Esophagus muscularis mucosa (tissue), 4 donors: ENCODE measurements at regions not wholly inside any gene's neighbourhood (a gene's known extent, or its start where the extent isn't known, plus 50 kb on each side); places are given as distances from the start of the nearest gene placed in this dataset.

Experiments used
- DNase-seq: peaks from one replicate; pipeline ENCODE4 v3.0.0-alpha.2; 2017; ENCODE audit errors: extremely low spot score
- H3K27ac ChIP-seq, 4 donors: fragments of 200-600 bp; sonication (generic); replicated peaks in 1 of 4; 1 replicate in 3 of 4; 2 replicates in 1 of 4; pipeline ENCODE4 v1.5.1; 2016 to 2019; ENCODE audit warnings: mild to moderate bottlenecking in 1 of 4
- H3K27me3 ChIP-seq, 4 donors: fragments of 200-600 bp; sonication (generic); one replicate each; pipeline versions ENCODE4 v1.5.1 to v1.6.0; 2016 to 2019
- H3K36me3 ChIP-seq, 4 donors: fragments of 200-600 bp; sonication (generic); one replicate each; pipeline ENCODE4 v1.5.1; 2016 to 2019
- H3K4me1 ChIP-seq, 4 donors: fragments of 200-600 bp; sonication (generic); one replicate each; pipeline ENCODE4 v1.5.1; 2016 to 2019
- H3K4me3 ChIP-seq, 4 donors: fragments of 200-600 bp; sonication (generic); 1 replicate in 2 of 4; 2 replicates in 2 of 4; pipeline ENCODE4 v1.5.1; 2016 to 2019; ENCODE audit warnings: mild to moderate bottlenecking in 4 of 4, moderate library complexity in 1 of 4
- H3K9me3 ChIP-seq, 4 donors: fragments of 200-600 bp; sonication (generic); 1 replicate in 3 of 4; 2 replicates in 1 of 4; pipeline ENCODE4 v1.5.1; 2016 to 2019
- EP300 ChIP-seq: sonication (generic); formaldehyde crosslinking; IDR thresholded peaks from one replicate; pipeline ENCODE4 v1.6.1; 2017; ENCODE audit warnings: antibody characterized with exemption
- POLR2A ChIP-seq: fragments of 450-650 bp; IDR thresholded peaks from one replicate; pipeline ENCODE4 v1.6.1; 2017; ENCODE audit warnings: antibody characterized with exemption, moderate library complexity, mild to moderate bottlenecking, low read depth
- POLR2AphosphoS5 ChIP-seq, 2 donors: sonication (generic); formaldehyde crosslinking; IDR thresholded peaks; one replicate each; pipeline ENCODE4 v1.6.1; 2017; ENCODE audit warnings: antibody characterized with exemption in 2 of 2
- WGBS: methylation state at CpG from one replicate; pipeline ENCODE4 v1.1.5; 2018; 5-methylcytosine and 5-hydroxymethylcytosine counted together
- intact Hi-C: fragments of 100-400 bp; cut with DNase I; formaldehyde crosslinking; loops from one replicate; pipeline ENCODE4 v1.15.1; 2023
- TF ChIP-seq, protein P1 (sequence below), 3 experiments: fragments of 200-600 bp in 2 of 3; fragments of 450-650 bp in 1 of 3; sonication (generic) in 2 of 3; IDR thresholded peaks; one replicate each; pipeline ENCODE4 v1.5.1; 2017 to 2019; ENCODE audit warnings: antibody characterized with exemption in 3 of 3, mild to moderate bottlenecking in 2 of 3, moderate library complexity in 1 of 3

DNA sequence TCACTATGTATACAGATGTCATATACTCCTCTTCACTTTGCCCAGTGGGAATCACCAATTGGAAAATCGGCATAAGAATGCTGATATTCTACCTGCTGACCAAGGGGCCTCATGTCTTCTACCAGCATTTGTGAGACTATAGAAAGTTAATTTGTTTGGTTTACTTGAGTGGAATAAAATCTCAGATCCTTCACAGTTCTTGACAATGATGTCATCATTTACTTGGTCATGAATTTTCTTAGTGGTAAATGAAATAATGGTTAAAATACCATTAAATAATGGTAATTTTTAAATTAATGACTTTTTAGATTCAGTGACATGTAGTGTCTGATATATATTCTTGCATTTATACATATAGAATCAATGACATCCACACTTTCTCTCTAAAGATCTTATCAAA lies 1052.6 kb downstream of the ADGRL3 start:
- H3K27ac ChIP-seq, result no peak overlapping the region
- H3K27me3 ChIP-seq, result no peaks in the 10 kb centered on the region
- no peak overlapping the region for H3K4me3 ChIP-seq
- intact Hi-C loops, result no loop called here
- H3K36me3 ChIP-seq, result no peaks in the 10 kb centered on the region
- H3K9me3 ChIP-seq, result no peaks in the 10 kb centered on the region
- TF ChIP-seq, protein P1, sequence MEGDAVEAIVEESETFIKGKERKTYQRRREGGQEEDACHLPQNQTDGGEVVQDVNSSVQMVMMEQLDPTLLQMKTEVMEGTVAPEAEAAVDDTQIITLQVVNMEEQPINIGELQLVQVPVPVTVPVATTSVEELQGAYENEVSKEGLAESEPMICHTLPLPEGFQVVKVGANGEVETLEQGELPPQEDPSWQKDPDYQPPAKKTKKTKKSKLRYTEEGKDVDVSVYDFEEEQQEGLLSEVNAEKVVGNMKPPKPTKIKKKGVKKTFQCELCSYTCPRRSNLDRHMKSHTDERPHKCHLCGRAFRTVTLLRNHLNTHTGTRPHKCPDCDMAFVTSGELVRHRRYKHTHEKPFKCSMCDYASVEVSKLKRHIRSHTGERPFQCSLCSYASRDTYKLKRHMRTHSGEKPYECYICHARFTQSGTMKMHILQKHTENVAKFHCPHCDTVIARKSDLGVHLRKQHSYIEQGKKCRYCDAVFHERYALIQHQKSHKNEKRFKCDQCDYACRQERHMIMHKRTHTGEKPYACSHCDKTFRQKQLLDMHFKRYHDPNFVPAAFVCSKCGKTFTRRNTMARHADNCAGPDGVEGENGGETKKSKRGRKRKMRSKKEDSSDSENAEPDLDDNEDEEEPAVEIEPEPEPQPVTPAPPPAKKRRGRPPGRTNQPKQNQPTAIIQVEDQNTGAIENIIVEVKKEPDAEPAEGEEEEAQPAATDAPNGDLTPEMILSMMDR (IDR thresholded peaks at IDR 0.05), result no peak
- TF ChIP-seq POLR2AphosphoS5 (IDR thresholded peaks at IDR 0.05) (no peak), EP300 (no peak), POLR2A (no peak)
- DNase-seq, result no peak
- no peaks in the 10 kb centered on the region for H3K4me1 ChIP-seq
- 95% methylated on average over 1 of the region's 1 CpG for WGBS

DNA sequence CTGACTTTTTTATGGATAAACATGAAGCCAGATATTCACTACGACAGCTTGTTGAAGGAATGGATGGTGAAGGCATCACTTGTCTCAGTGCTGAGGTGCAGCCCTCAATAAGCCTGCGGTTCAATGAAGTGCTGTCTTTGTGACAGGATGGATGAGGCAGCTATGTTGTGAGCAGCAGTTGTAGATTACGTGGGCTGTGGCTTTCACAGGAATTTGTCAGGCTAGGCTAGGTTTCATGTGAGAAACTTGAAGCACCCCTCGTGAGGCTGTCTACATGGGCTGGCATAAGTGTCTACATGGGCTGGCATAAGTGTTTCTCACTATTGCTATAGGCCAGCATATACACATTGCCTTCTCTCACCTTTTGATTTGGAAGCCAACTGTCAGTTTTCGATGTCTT lies 1050.0 kb downstream of the ADGRL3 start:
- WGBS, result 81% methylated on average over 5 of the region's 5 CpGs
- no peaks in the 10 kb centered on the region for H3K36me3 ChIP-seq
- intact Hi-C loops, result no loop called here
- no peak overlapping the region for H3K4me3 ChIP-seq
- no peak overlapping the region for H3K27ac ChIP-seq
- TF ChIP-seq POLR2AphosphoS5 (IDR thresholded peaks at IDR 0.05) (no peak), POLR2A (no peak), EP300 (no peak)
- TF ChIP-seq, protein P1 (IDR thresholded peaks at IDR 0.05), result no peak
- no peaks in the 10 kb centered on the region for H3K9me3 ChIP-seq
- H3K4me1 ChIP-seq, result no peaks in the 10 kb centered on the region
- DNase-seq, result no peak
- no peaks in the 10 kb centered on the region for H3K27me3 ChIP-seq

GRCh38 chr4:62243895-62244294 lies 1043.8 kb downstream of the ADGRL3 start:
- H3K9me3 ChIP-seq, result peaks cover 0 to 3% (median 0%) of the 10 kb centered on the region in 4 donors
- H3K4me3 ChIP-seq, result no peak overlapping the region
- H3K4me1 ChIP-seq, result no peaks in the 10 kb centered on the region
- H3K27ac ChIP-seq, result no peak overlapping the region
- H3K27me3 ChIP-seq, result no peaks in the 10 kb centered on the region
- TF ChIP-seq, protein P1 (IDR thresholded peaks at IDR 0.05), result no peak
- TF ChIP-seq POLR2AphosphoS5 (IDR thresholded peaks at IDR 0.05), result no peak
- TF ChIP-seq EP300, result no peak
- TF ChIP-seq POLR2A, result no peak
- WGBS, result 91% methylated on average over 1 of the region's 1 CpG
- no peak for DNase-seq
- H3K36me3 ChIP-seq, result no peaks in the 10 kb centered on the region
- intact Hi-C loops, result no loop called here

- peaks cover 0 to 5% (median 1%) of the 10 kb centered on the region in 4 donors for H3K9me3 ChIP-seq
- no peaks in the 10 kb centered on the region for H3K27me3 ChIP-seq
- no peak for DNase-seq
- no peak for TF ChIP-seq POLR2A
- no peak for TF ChIP-seq POLR2AphosphoS5 (IDR thresholded peaks at IDR 0.05)
- no peak for TF ChIP-seq EP300
- TF ChIP-seq, protein P1 (IDR thresholded peaks at IDR 0.05), result no peak
- H3K4me1 ChIP-seq, result no peaks in the 10 kb centered on the region
- intact Hi-C loops, result no loop called here
- H3K4me3 ChIP-seq, result no peak overlapping the region
- H3K27ac ChIP-seq, result no peak overlapping the region
- 59% methylated on average over 4 of the region's 4 CpGs for WGBS
- H3K36me3 ChIP-seq, result no peaks in the 10 kb centered on the region
These were observed 1035.8 kb downstream of the ADGRL3 start for GRCh38 chr4:62235911-62236310.

DNA sequence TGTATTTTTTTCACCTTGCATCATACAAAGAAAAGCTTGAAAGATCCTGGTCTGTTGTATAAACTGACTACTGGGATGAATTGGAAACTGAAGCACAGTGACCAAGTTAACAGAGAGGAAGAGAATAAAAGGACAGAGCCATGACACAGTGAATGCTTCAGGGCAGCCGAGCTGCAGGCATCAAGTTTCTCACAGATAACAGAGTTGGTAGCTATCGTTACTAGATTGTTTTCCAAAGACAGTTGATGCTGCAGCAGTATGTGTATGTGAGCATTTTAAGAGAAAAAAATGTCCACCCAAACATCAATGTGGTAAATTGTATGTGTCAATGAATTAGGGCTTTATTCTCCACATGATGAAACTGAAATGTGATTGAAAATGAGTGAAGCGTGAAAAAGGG lies 1032.7 kb downstream of the ADGRL3 start:
- 66% methylated on average over 3 of the region's 3 CpGs for WGBS
- intact Hi-C loops, result no loop called here

More for the DNA sequence above, 1032.7 kb downstream of the ADGRL3 start:
- Histone ChIP-seq H3K27ac (no peak overlapping the region), H3K9me3 (peaks cover 0 to 7% (median 0%) of the 10 kb centered on the region in 4 donors), H3K36me3 (no peaks in the 10 kb centered on the region), H3K4me3 (no peak overlapping the region), H3K27me3 (no peaks in the 10 kb centered on the region), H3K4me1 (no peaks in the 10 kb centered on the region)
- DNase-seq, result no peak
- TF ChIP-seq POLR2A, result no peak
- TF ChIP-seq POLR2AphosphoS5 (IDR thresholded peaks at IDR 0.05), result no peak
- TF ChIP-seq EP300, result no peak
- TF ChIP-seq, protein P1 (IDR thresholded peaks at IDR 0.05), result no peak
